HCT116 (cell line): ENCODE measurements at regions not wholly inside any gene's neighbourhood (a gene's known extent, or its start where the extent isn't known, plus 50 kb on each side); places are given as distances from the start of the nearest gene placed in this dataset.

Source experiments
- CTCF ChIP-seq, 3 experiments: fragments of 200-600 bp in 1 of 3; sonication (generic) in 1 of 3; IDR thresholded peaks in 2 of 3; conservative IDR thresholded peaks in 1 of 3; 2 replicates each; pipeline ENCODE4 v1.5.1; 2012 to 2017; ENCODE audit warnings: low read depth in 2 of 3, low read length in 2 of 3, antibody characterized with exemption in 1 of 3, borderline replicate concordance in 1 of 3, control low read depth in 1 of 3, mild to moderate bottlenecking in 1 of 3, mixed read lengths in 1 of 3, mixed run types in 1 of 3, moderate library complexity in 1 of 3; ENCODE audit not compliant: insufficient read depth in 1 of 3
- EZH2 ChIP-seq: fragments of 200-600 bp; sonication (generic); IDR thresholded peaks from 2 replicates; pipeline ENCODE4 v1.6.1; 2017; ENCODE audit warnings: antibody characterized with exemption, mixed run types
- FOSL1 ChIP-seq: IDR thresholded peaks from 2 replicates; pipeline ENCODE4 v1.6.1; 2012; ENCODE audit warnings: low read depth
- JUND ChIP-seq: IDR thresholded peaks from 2 replicates; pipeline ENCODE4 v1.6.1; 2012
- POLR2A ChIP-seq: IDR thresholded peaks from 2 replicates; pipeline ENCODE4 v1.7.0; 2011; ENCODE audit warnings: borderline replicate concordance; ENCODE audit not compliant: insufficient read depth, insufficient read length; ENCODE audit errors: extremely low read depth
- POLR2AphosphoS5 ChIP-seq: IDR thresholded peaks from 2 replicates; pipeline ENCODE4 v1.6.1; 2011; ENCODE audit warnings: mild to moderate bottlenecking, low read depth, low read length, moderate library complexity
- REST ChIP-seq: IDR thresholded peaks from 2 replicates; pipeline ENCODE4 v1.6.1; 2012; ENCODE audit warnings: low read depth
- SIN3A ChIP-seq: IDR thresholded peaks from 2 replicates; pipeline ENCODE4 v1.6.1; 2012; ENCODE audit warnings: low read depth
- SP1 ChIP-seq: IDR thresholded peaks from 2 replicates; pipeline ENCODE4 v1.6.1; 2012; ENCODE audit warnings: low read depth
- SRF ChIP-seq: IDR thresholded peaks from 2 replicates; pipeline ENCODE4 v1.6.1; 2012; ENCODE audit warnings: low read depth
- YY1 ChIP-seq: IDR thresholded peaks from 2 replicates; pipeline ENCODE4 v1.6.1; 2011; ENCODE audit warnings: low read length, low read depth, moderate library complexity, mild to moderate bottlenecking; ENCODE audit not compliant: insufficient replicate concordance; ENCODE audit errors: extremely low read depth
- ZFX ChIP-seq: fragments of 450-650 bp; IDR thresholded peaks from 2 replicates; pipeline ENCODE4 v1.6.1; 2017

GRCh38 chr19:33927789-33928457 lies 131.3 kb downstream of the KCTD15 start:
- TF ChIP-seq YY1 (no peak), CTCF (IDR thresholded peaks at IDR 0.05 in 2 of 3, conservative IDR thresholded peaks at IDR 0.05 in 1 of 3; ENCODE audit: borderline replicate concordance in 1 of 3, insufficient read depth in 1 of 3, low read depth in 2 of 3, low read length in 2 of 3) (no peak), EZH2 (no peak), SP1 (no peak), POLR2AphosphoS5 (no peak), POLR2A (no peak), REST (no peak), SRF (no peak), JUND (no peak), FOSL1 (no peak), ZFX (no peak), SIN3A (no peak)
